HT-29 (cell line): ENCODE measurements at regions not wholly inside any gene's neighbourhood (a gene's known extent, or its start where the extent isn't known, plus 50 kb on each side); places are given as distances from the start of the nearest gene placed in this dataset.
A peak's percentile ranks its signal among the peaks of the same experiment; 100 is the strongest.

Experiments used
- DNase-seq: peaks from one replicate; pipeline ENCODE4 v3.0.0-alpha.2; 2015; ENCODE audit warnings: low spot score

GRCh38 chr7:46681865-46682503 is 760.9 kb upstream of the IGFBP3 start:
- DNase-seq = no peak

- peak; percentile 17 for DNase-seq
Measured at GRCh38 chr7:46680147-46680546, 759.1 kb upstream of the IGFBP3 start.

- DNase-seq = no peak
Measured at GRCh38 chr7:46679671-46680070, 758.6 kb upstream of the IGFBP3 start.

- no peak for DNase-seq
Measured at GRCh38 chr7:46678421-46678820, 757.3 kb upstream of the IGFBP3 start.

- no peak for DNase-seq
Measured at GRCh38 chr7:46675456-46675855, 754.4 kb upstream of the IGFBP3 start.

- no peak for DNase-seq
Measured at GRCh38 chr7:46672861-46673260, 751.8 kb upstream of the IGFBP3 start.

GRCh38 chr7:46671108-46671769 is 750.2 kb upstream of the IGFBP3 start:
- no peak for DNase-seq

GRCh38 chr7:46669028-46669427 is 748.0 kb upstream of the IGFBP3 start:
- DNase-seq = no peak

- no peak for DNase-seq
Measured at GRCh38 chr7:46664453-46664852, 743.4 kb upstream of the IGFBP3 start.

- DNase-seq = no peak
Measured at GRCh38 chr7:46663025-46663424, 742.0 kb upstream of the IGFBP3 start.

- no peak for DNase-seq
Measured at GRCh38 chr7:46661431-46661830, 740.4 kb upstream of the IGFBP3 start.

GRCh38 chr7:46660402-46660980 is 739.4 kb upstream of the IGFBP3 start:
- no peak for DNase-seq

GRCh38 chr7:46658281-46658680 is 737.2 kb upstream of the IGFBP3 start:
- DNase-seq = no peak

- peak; percentile 5 for DNase-seq
Measured at GRCh38 chr7:46654546-46655443, 733.7 kb upstream of the IGFBP3 start.

GRCh38 chr7:46653848-46654247 is 732.8 kb upstream of the IGFBP3 start:
- DNase-seq = no peak

- no peak for DNase-seq
Measured at GRCh38 chr7:46652317-46652716, 731.2 kb upstream of the IGFBP3 start.

- DNase-seq = peak; percentile 73
Measured at GRCh38 chr7:46651561-46652088, 730.6 kb upstream of the IGFBP3 start.

- peak; percentile 97 for DNase-seq
Measured at GRCh38 chr7:46651070-46651469, 730.0 kb upstream of the IGFBP3 start.

- no peak for DNase-seq
Measured at GRCh38 chr7:46649876-46650275, 728.8 kb upstream of the IGFBP3 start.

GRCh38 chr7:46637793-46638735 is 717.0 kb upstream of the IGFBP3 start:
- DNase-seq = no peak

- DNase-seq = no peak
Measured at GRCh38 chr7:46636022-46636421, 715.0 kb upstream of the IGFBP3 start.
